A549 (cell line): ENCODE measurements at regions not wholly inside any gene's neighbourhood (a gene's known extent, or its start where the extent isn't known, plus 50 kb on each side); places are given as distances from the start of the nearest gene placed in this dataset.
A peak's percentile ranks its signal among the peaks of the same experiment; 100 is the strongest.

ENCODE experiments used
- ATAC-seq, 2 experiments: fragments of 200-7000 bp in 1 of 2; fragments of >200 bp in 1 of 2; cut with Nextera tagmentation in 1 of 2; cut with Tn5 transposase in 1 of 2; 3 replicates each; pipeline versions ENCODE4 v1.8.0 to v1.9.1; 2018 to 2020; ENCODE audit warnings: mild to moderate bottlenecking in 1 of 2, moderate library complexity in 1 of 2
- CTCF ChIA-PET: fragments of 300-600 bp; sonication (Branson Sonifier 250); formaldehyde crosslinking; extraction: SDS; loops from one replicate; lab custom pipeline; 2021; ENCODE audit warnings: antibody characterized with exemption, inconsistent platforms; lab: Yijun Ruan, JAX
- POLR2A ChIA-PET: fragments of 350-600 bp; formaldehyde crosslinking; extraction: SDS; loops from one replicate; lab custom pipeline; 2021; ENCODE audit warnings: antibody characterized with exemption, inconsistent platforms; lab: Yijun Ruan, JAX
- DNase-seq, 2 experiments: peaks; one replicate each; pipeline versions ENCODE4 v3.0.0 to v3.0.0-alpha.2; 2011 to 2016; ENCODE audit warnings: low read depth in 1 of 2, low spot score in 1 of 2
- FAIRE-seq: peaks from 2 replicates; lab custom pipeline; 2011; peaks lifted over from hg19 to GRCh38; lab: Jason Lieb, UNC
- H3K27ac ChIP-seq, 2 experiments: fragments of >200 bp; sonication (Bioruptor Twin); formaldehyde crosslinking; 3 replicates each; pipeline ENCODE4 v1.5.1; 2016 to 2017
- H3K4me1 ChIP-seq: fragments of >200 bp; sonication (Bioruptor Twin); formaldehyde crosslinking; 3 replicates; pipeline ENCODE4 v1.6.1; 2016
- H3K4me2 ChIP-seq: fragments of >200 bp; sonication (Bioruptor Twin); formaldehyde crosslinking; 3 replicates; pipeline ENCODE4 v1.6.1; 2016
- H3K4me3 ChIP-seq: fragments of >200 bp; sonication (Bioruptor Twin); formaldehyde crosslinking; 3 replicates; pipeline ENCODE4 v1.5.1; 2016
- H3K9me3 ChIP-seq: fragments of >200 bp; sonication (Bioruptor Twin); formaldehyde crosslinking; 3 replicates; pipeline ENCODE4 v1.6.1; 2016
- CEBPB ChIP-seq, 2 experiments: fragments of >200 bp in 1 of 2; sonication (Bioruptor Twin) in 1 of 2; formaldehyde crosslinking in 1 of 2; IDR thresholded peaks; 2 replicates each; pipeline ENCODE4 v1.6.1; 2012 to 2016
- EP300 ChIP-seq, 2 experiments: fragments of >200 bp; sonication (Bioruptor Twin); formaldehyde crosslinking; IDR thresholded peaks; 2 replicates in 1 of 2; 3 replicates in 1 of 2; pipeline ENCODE4 v1.6.1; 2016 to 2017
- FOSL2 ChIP-seq, 2 experiments: fragments of 450-650 bp in 1 of 2; fragments of >200 bp in 1 of 2; sonication (Bioruptor Twin) in 1 of 2; formaldehyde crosslinking; IDR thresholded peaks; 2 replicates each; pipeline versions ENCODE4 v1.5.0 to v1.6.1; 2016 to 2020; ENCODE audit warnings: mild to moderate bottlenecking in 1 of 2, moderate library complexity in 1 of 2
- HOXB5 ChIP-seq: fragments of 250-450 bp; sonication (Bioruptor Pico); IDR thresholded peaks from 2 replicates; pipeline ENCODE4 v1.5.0; 2020; ENCODE audit warnings: mild to moderate bottlenecking, moderate library complexity
- JUN ChIP-seq, 2 experiments: fragments of >200 bp; sonication (Bioruptor Twin); formaldehyde crosslinking; IDR thresholded peaks; 2 replicates in 1 of 2; 3 replicates in 1 of 2; pipeline ENCODE4 v1.6.1; 2016 to 2017
- JUNB ChIP-seq: fragments of >200 bp; sonication (Bioruptor Twin); formaldehyde crosslinking; IDR thresholded peaks from 2 replicates; pipeline ENCODE4 v1.6.1; 2016
- NR3C1 ChIP-seq: fragments of >200 bp; sonication (Bioruptor Twin); formaldehyde crosslinking; IDR thresholded peaks from 3 replicates; pipeline ENCODE4 v1.6.1; 2017
- PHF8 ChIP-seq: fragments of 200-600 bp; sonication (generic); IDR thresholded peaks from 2 replicates; pipeline ENCODE4 v1.6.1; 2016; ENCODE audit warnings: low read depth, mild to moderate bottlenecking, antibody characterized with exemption, moderate library complexity, borderline replicate concordance
- POLR2A ChIP-seq: IDR thresholded peaks from 2 replicates; pipeline ENCODE4 v1.6.1; 2012; ENCODE audit warnings: mild to moderate bottlenecking, low read length
- SREBF2 ChIP-seq: fragments of 450-650 bp; IDR thresholded peaks from 2 replicates; pipeline ENCODE4 v1.6.1; 2014; ENCODE audit warnings: mild to moderate bottlenecking, moderate library complexity
- ZNF302 ChIP-seq: fragments of 250-450 bp; sonication (Bioruptor Pico); IDR thresholded peaks from 2 replicates; pipeline ENCODE4 v1.9.0; 2021; ENCODE audit warnings: inconsistent platforms, mild to moderate bottlenecking, moderate library complexity
- WGBS: methylation state at CpG from one replicate; pipeline ENCODE4 v1.1.6; 2017; ENCODE audit errors: missing lambda C conversion rate; 5-methylcytosine and 5-hydroxymethylcytosine counted together
- TF ChIP-seq, protein P1 (sequence below): IDR thresholded peaks from 2 replicates; pipeline ENCODE4 v1.6.1; 2012; ENCODE audit warnings: low read depth, borderline replicate concordance
- TF ChIP-seq, protein P2 (sequence below): IDR thresholded peaks from 2 replicates; pipeline ENCODE4 v1.6.1; 2012
- TF ChIP-seq, protein P3 (sequence below): fragments of 250-450 bp; sonication (Bioruptor Pico); IDR thresholded peaks from 2 replicates; pipeline ENCODE4 v1.5.0; 2020; ENCODE audit warnings: low read depth, mild to moderate bottlenecking, moderate library complexity
- TF ChIP-seq, protein P4 (sequence below): fragments of 250-450 bp; sonication (Bioruptor Pico); IDR thresholded peaks from 2 replicates; pipeline ENCODE4 v1.5.0; 2021; ENCODE audit warnings: mild to moderate bottlenecking, moderate library complexity, borderline replicate concordance
- TF ChIP-seq, protein P5 (sequence below): fragments of >200 bp; sonication (Bioruptor Twin); formaldehyde crosslinking; IDR thresholded peaks from 3 replicates; pipeline ENCODE4 v1.6.1; 2016

DNA sequence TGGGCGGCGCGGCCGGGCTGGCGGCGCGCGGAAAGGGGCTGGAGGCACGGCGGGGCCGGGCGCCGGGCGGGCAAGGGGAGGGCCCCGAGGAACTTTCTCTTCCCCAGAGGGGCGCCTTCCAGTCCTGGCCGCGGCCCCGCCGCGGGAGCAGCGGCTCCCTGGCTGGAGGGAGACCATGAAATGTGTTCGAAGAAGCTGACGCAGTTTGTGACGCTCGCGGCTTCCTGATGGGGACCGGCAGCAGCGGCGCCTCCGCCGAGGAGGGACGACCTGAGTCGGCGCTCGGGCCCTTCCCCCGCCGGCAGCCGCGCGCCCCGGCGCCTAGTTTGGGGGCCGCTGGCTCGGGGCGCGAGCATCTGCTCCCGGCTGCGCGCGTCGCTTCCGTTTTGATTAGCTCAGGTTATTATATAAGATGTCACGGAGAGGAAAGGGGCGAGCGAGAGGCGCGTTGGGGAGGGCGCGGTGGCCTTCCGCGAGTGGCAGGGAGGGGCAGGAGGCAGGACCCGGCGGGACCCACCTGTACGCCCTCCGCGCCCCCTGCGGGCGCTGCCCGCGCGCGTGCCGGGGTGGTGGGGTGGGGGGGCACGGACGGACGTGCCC lies 57.1 kb upstream of the PCGF5 start:
- POLR2A ChIA-PET: interaction anchor here (0.8 to 1.9 kb wide), 4 partner anchors 57 to 760 kb away, joined by 3 to 7 read pairs (median 4); partner anchors contain the start of genes BTAF1 and PCGF5
- WGBS: under 1% methylated on average over 25 of the region's 77 CpGs

DNA sequence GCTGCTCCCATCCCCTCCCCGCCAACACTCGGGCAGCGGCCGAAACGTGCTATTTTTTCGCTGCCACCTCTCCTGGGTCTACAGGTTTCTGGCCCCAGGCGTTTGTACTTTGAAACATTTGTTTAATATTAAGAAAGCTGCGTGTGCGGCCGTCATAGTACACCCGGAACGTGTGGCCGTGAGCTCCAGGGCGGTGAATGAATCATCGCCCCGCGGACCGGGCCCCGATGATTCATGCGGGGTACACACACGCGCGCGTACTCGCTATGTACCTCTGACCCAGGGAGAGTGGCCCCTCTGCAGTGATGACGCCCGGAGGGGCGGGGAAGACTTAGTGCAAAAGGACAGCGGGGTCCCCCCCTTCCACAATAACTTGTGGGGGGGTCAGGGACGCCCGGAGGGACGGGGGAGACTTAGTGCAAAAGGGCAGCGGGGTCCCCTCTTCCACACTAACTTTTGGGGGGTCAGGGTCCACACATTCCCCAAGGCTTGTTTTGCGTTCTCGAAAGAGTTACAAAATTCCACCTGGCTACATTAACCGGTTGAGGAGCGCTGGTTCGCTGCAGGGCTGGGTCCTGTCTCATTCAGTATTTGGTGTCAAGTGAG lies 56.5 kb upstream of the PCGF5 start:
- Histone ChIP-seq H3K4me3 (peak overlapping the region; percentile 99), H3K4me1 (peaks cover 35% of the 10 kb centered on the region), H3K9me3 (no peaks in the 10 kb centered on the region), H3K27ac (peak overlapping the region; percentile 93 to 98), H3K4me2 (peak overlapping the region; percentile 97)
- 5% methylated on average over 33 of the region's 38 CpGs for WGBS
- no peak for FAIRE-seq
- DNase-seq: peak; percentile 76 to 79
- ATAC-seq: peak; percentile 68 to 81
- TF ChIP-seq ZNF302 (CRISPR knock-in tag) (no peak), JUN (IDR thresholded peaks at IDR 0.05) (0 out of 5 replicates have a peak, but pooled peaks of 1 of the 2 experiments have one; percentile 28), FOSL2 (IDR thresholded peaks at IDR 0.05) (peak; percentile 93), FOSL2 (CRISPR knock-in tag; IDR thresholded peaks at IDR 0.05) (peak; percentile 97), SREBF2 (no peak), CEBPB (IDR thresholded peaks at IDR 0.05) (0 out of 4 replicates have a peak, but pooled peaks of 1 of the 2 experiments have one; percentile 6), EP300 (IDR thresholded peaks at IDR 0.05) (peak; percentile 43 to 61; a peak in 3 of 5 replicates), JUNB (peak; percentile 86), NR3C1 (no peak)
- TF ChIP-seq, protein P1, sequence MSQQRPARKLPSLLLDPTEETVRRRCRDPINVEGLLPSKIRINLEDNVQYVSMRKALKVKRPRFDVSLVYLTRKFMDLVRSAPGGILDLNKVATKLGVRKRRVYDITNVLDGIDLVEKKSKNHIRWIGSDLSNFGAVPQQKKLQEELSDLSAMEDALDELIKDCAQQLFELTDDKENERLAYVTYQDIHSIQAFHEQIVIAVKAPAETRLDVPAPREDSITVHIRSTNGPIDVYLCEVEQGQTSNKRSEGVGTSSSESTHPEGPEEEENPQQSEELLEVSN: peak; percentile 40
- TF ChIP-seq, protein P2, sequence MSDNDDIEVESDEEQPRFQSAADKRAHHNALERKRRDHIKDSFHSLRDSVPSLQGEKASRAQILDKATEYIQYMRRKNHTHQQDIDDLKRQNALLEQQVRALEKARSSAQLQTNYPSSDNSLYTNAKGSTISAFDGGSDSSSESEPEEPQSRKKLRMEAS: peak; percentile 55
- ChIA-PET POLR2A (interaction anchor here (0.8 to 1.9 kb wide), 3 partner anchors 56 to 760 kb away, joined by 3 to 7 read pairs (median 4); partner anchors contain the start of genes BTAF1 and PCGF5), CTCF (interaction anchor here (0.6 to 2.2 kb wide), 4 partner anchors 31 to 253 kb away, joined by 3 to 4 read pairs (median 4); no protein-coding TSS in a partner anchor)

More for the DNA sequence above, 57.1 kb upstream of the PCGF5 start:
- FAIRE-seq (no peak), ATAC-seq (peak; percentile 53 to 70), DNase-seq (peak; percentile 14 to 65)
- H3K4me2 ChIP-seq: peak overlapping the region; percentile 97
- peaks cover 35% of the 10 kb centered on the region for H3K4me1 ChIP-seq
- peak overlapping the region; percentile 93 to 98 for H3K27ac ChIP-seq
- CTCF ChIA-PET: interaction anchor here (0.6 to 0.9 kb wide), 4 partner anchors 32 to 251 kb away, joined by 3 to 4 read pairs (median 3); no protein-coding TSS in a partner anchor
- H3K9me3 ChIP-seq: no peaks in the 10 kb centered on the region
- peak overlapping the region; percentile 99 for H3K4me3 ChIP-seq
- TF ChIP-seq HOXB5 (CRISPR knock-in tag): no peak
- TF ChIP-seq PHF8: peak; percentile 64
- TF ChIP-seq, protein P3, sequence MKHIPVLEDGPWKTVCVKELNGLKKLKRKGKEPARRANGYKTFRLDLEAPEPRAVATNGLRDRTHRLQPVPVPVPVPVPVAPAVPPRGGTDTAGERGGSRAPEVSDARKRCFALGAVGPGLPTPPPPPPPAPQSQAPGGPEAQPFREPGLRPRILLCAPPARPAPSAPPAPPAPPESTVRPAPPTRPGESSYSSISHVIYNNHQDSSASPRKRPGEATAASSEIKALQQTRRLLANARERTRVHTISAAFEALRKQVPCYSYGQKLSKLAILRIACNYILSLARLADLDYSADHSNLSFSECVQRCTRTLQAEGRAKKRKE (CRISPR knock-in tag): no peak
- TF ChIP-seq POLR2A: peak; percentile 24; the same call in 1 of the 2 replicates
- TF ChIP-seq, protein P4, sequence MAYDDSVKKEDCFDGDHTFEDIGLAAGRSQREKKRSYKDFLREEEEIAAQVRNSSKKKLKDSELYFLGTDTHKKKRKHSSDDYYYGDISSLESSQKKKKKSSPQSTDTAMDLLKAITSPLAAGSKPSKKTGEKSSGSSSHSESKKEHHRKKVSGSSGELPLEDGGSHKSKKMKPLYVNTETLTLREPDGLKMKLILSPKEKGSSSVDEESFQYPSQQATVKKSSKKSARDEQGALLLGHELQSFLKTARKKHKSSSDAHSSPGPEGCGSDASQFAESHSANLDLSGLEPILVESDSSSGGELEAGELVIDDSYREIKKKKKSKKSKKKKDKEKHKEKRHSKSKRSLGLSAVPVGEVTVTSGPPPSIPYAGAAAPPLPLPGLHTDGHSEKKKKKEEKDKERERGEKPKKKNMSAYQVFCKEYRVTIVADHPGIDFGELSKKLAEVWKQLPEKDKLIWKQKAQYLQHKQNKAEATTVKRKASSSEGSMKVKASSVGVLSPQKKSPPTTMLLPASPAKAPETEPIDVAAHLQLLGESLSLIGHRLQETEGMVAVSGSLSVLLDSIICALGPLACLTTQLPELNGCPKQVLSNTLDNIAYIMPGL (CRISPR knock-in tag): 0 out of 2 replicates have a peak, but pooled peaks have one; percentile 23
- TF ChIP-seq, protein P5, sequence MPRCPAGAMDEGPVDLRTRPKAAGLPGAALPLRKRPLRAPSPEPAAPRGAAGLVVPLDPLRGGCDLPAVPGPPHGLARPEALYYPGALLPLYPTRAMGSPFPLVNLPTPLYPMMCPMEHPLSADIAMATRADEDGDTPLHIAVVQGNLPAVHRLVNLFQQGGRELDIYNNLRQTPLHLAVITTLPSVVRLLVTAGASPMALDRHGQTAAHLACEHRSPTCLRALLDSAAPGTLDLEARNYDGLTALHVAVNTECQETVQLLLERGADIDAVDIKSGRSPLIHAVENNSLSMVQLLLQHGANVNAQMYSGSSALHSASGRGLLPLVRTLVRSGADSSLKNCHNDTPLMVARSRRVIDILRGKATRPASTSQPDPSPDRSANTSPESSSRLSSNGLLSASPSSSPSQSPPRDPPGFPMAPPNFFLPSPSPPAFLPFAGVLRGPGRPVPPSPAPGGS: no peak
